ENCODE measurements at regions not wholly inside any gene's neighbourhood (a gene's known extent, or its start where the extent isn't known, plus 50 kb on each side); places are given as distances from the start of the nearest gene placed in this dataset.

GRCh38 chr12:15272376-15272775 lies 49.9 kb upstream of the PTPRO start:
- no peaks in the 10 kb centered on the region for H3K27me3 ChIP-seq (ENCODE audit: control insufficient read depth in 1 of 2, insufficient read depth in 1 of 2, low read length in 2 of 2)
- DNase-seq: no peak
- WGBS: 98% methylated on average over 3 of the region's 4 CpGs

More at GRCh38 chr12:15272376-15272775, 49.9 kb upstream of the PTPRO start:
- H3K18ac ChIP-seq (ENCODE audit: low read depth in 1 of 2, low read length in 2 of 2): no peak overlapping the region
- no peak overlapping the region for H2AFZ ChIP-seq (ENCODE audit: low read depth, low read length)
- no peaks in the 10 kb centered on the region for H3K9me3 ChIP-seq (ENCODE audit: control insufficient read depth, low read length)
- no peak overlapping the region for H3K9ac ChIP-seq (ENCODE audit: low read length)
- no peaks in the 10 kb centered on the region for H3K79me1 ChIP-seq (replicated peaks; ENCODE audit: low read length, poor library complexity, severe bottlenecking)
- H4K91ac ChIP-seq (ENCODE audit: low read length): no peak overlapping the region
- H4K8ac ChIP-seq (ENCODE audit: low read length): no peak overlapping the region
- H3K23ac ChIP-seq (ENCODE audit: low read length in 2 of 2): no peak overlapping the region
- H3K4me1 ChIP-seq (ENCODE audit: control insufficient read depth, insufficient read depth, low read depth, low read length): no peaks in the 10 kb centered on the region
- no peak overlapping the region for H2AK5ac ChIP-seq (ENCODE audit: low read length, severe bottlenecking)
- no peak overlapping the region for H2BK120ac ChIP-seq (ENCODE audit: low read depth, low read length)
- H3K14ac ChIP-seq (ENCODE audit: low read length in 2 of 2): no peak overlapping the region
- H3K4ac ChIP-seq (ENCODE audit: low read depth in 1 of 2, low read length in 2 of 2): peak overlapping the region in 1 of 2 experiments; percentile 9
- H2BK15ac ChIP-seq (ENCODE audit: low read depth, poor library complexity, severe bottlenecking): peak overlapping the region; percentile 21
- H3K27ac ChIP-seq (ENCODE audit: low read length, poor library complexity, severe bottlenecking): no peak overlapping the region
- no peak overlapping the region for H2BK5ac ChIP-seq (ENCODE audit: low read depth, low read length, poor library complexity, severe bottlenecking)
- no peak overlapping the region for H3K4me3 ChIP-seq (ENCODE audit: insufficient read depth in 1 of 2, low read depth in 1 of 2, low read length in 2 of 2)
- no peaks in the 10 kb centered on the region for H3K36me3 ChIP-seq (ENCODE audit: control insufficient read depth in 1 of 2, insufficient read depth in 2 of 2, low read depth in 1 of 2, low read length in 2 of 2)
- no peak overlapping the region for H3K4me2 ChIP-seq (ENCODE audit: low read length, poor library complexity, severe bottlenecking)
- H2BK12ac ChIP-seq (ENCODE audit: low read length in 2 of 2): no peak overlapping the region
